NCI-H460 (cell line): ENCODE measurements at regions not wholly inside any gene's neighbourhood (a gene's known extent, or its start where the extent isn't known, plus 50 kb on each side); places are given as distances from the start of the nearest gene placed in this dataset.

Source experiments
- DNase-seq: peaks from one replicate; pipeline ENCODE4 v3.0.0-alpha.2; 2016; ENCODE audit warnings: low read depth; ENCODE audit errors: extremely low read depth

- no peak for DNase-seq
Measured at GRCh38 chr12:127881371-127882140, 385.4 kb upstream of the TMEM132C start.

DNA sequence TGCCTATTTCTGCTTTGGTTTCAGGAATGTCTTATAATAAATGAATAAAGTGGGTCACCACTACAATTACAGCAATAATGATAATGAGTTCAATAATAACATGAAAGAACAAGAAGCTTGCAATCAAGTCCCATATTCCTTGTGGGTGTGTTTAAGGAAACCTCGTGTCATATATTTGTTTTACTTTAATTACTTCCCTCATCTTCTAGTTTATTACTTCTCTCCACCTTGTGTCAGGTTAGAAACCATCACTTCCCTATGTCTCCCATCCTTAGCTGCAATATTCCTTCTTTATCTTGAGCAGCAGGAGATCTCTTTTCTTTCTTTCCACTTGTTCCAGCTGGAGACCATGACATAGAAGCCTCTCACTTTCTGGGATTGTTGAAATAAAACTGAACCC is 384.0 kb upstream of the TMEM132C start:
- DNase-seq: no peak

GRCh38 chr12:127885954-127886750 is 380.8 kb upstream of the TMEM132C start:
- no peak for DNase-seq

GRCh38 chr12:127886827-127887226 is 380.1 kb upstream of the TMEM132C start:
- DNase-seq: no peak

DNA sequence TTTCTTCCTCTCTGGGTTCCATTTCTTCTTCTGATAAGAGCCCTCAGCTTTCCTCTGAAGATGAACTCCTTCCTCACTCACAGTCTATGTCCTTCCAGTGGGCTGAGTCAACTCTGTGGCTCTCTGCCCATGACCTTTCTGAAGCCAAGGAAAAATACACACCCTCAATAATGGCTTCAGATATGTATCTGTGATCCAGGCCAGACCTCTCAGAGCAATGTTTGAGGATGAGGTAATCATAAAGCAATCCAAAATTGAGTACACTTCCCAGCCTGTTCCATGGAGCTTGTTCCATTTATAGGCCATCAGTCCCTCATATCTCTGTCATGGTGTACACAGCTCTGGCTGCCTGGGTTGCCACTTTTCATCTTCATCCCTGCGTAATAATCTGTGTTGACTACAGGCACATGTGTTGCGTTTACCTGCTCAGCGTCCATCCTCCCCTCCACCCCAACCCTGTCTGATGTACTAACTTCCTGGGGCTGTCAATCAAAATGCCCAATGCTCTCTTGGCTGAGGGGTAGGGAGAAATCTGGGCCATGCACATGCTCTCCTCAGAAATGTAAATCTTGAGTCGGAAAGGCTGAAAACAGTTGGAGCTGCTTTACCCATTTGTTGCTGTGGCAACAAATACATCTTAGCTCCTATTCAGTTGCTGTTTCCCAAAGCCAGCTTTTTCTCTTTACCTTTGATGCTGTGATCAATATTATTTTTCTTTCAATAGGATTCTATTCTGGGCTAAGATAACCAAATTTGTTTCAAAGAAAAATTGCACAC is 377.8 kb upstream of the TMEM132C start:
- no peak for DNase-seq

- no peak for DNase-seq
Measured at GRCh38 chr12:127893895-127894609, 372.9 kb upstream of the TMEM132C start.

DNA sequence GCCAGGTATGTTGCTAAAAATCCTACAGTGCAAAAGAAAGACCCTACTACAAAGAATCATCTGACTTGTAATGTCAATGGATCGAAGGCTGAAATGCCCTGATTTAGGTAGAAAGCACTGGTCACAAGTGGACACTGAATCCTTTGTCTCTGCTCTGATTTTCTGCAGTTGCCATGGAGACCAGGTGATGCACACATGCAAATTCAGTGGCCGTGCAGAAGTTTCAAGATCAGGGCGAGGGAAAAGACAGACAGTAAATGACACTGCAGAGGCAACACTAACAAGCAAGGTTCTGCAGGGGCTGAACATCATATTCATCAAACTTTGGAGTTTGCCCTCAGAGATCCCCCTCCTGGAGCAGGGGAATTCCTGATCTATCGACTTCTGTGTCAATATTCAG is 370.3 kb upstream of the TMEM132C start:
- DNase-seq: no peak

GRCh38 chr12:127898616-127899015 is 368.4 kb upstream of the TMEM132C start:
- DNase-seq: no peak

DNA sequence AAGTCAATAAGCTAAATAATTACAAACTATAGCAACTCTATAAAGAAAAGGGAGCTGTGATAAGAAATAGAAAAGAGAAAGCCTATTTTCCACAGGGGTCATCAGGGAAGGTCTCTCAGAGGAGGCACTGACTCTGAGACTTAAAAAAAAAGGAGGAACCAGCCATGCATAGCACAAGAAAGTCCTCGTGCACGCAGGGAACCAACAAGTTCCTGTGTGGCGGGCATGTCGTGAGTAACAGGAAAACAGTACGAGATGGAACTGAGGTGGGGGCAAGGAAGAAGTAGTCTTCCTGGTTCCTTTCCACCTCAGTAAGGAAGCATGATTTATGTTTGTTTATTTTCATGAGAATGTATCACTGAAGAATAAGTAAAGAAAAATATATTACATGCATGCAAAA is 367.0 kb upstream of the TMEM132C start:
- no peak for DNase-seq

DNA sequence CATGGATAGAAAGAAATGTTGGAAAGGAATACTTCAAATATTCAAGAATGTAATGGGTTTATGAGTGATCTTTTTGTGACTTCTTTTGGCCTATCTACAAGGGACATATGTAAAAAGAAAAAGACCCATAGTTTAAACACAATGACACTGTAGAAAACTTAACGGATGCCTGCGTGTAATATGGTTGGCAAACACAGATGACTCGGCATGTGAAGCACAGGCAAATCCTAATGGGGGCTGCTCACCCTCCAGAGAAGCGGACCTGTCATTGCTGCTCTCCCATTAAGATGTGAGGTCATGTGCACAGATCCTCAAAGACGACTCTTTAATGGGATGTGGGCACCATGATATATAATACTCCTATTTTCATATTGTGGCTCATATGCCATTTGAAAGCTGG is 366.6 kb upstream of the TMEM132C start:
- DNase-seq: no peak

GRCh38 chr12:127903146-127903545 is 363.8 kb upstream of the TMEM132C start:
- DNase-seq: no peak

DNA sequence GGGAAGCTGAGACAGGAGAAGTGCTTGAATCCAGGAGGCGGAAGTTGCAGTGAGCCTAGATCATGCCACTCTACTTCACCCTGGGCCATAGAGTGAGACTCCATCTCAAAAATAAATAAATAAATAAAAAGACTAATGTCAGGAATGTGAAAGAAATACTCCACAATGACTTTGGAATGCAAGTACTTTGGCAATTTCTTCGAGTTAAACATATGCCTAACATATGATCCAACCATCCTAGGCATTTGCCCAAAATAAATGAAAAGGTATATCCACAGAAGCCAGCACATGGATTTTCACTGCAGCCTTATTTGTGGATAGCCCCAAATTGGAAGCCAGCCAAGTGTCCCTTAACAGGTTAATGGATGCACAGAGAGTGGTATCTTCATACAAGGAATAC is 357.9 kb upstream of the TMEM132C start:
- no peak for DNase-seq

- DNase-seq: no peak
Measured at GRCh38 chr12:127911291-127911690, 355.7 kb upstream of the TMEM132C start.

DNA sequence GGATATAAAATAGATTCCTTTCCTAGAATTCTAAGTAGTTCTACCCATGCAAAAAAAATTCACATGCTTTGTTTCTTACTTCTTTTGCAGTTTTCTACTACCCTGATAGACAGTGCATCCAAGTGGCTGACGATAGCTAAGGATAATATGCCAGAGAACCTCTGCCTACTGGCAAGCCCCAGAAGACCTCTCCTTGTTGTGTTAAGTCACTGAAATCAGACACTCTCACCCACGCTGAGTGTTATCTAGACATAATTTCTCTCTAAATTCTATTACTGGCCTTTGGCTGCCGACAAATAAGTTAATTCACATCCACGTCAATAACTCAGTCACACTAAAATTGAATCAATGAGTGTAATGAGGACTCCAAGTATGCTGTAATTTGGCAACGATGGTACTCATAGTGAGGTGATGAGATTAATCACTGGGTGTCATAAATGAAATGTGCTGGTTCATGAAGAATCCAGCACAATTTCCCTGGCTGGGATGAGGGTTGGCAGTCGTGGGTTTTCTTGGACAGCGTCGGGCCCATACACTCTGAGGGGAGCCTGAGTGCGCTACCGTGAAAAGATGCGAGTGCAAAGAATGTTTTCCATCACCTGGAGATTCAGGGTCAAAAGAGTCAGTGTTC is 354.8 kb upstream of the TMEM132C start:
- no peak for DNase-seq

- DNase-seq: no peak
Measured at GRCh38 chr12:127923501-127923900, 343.5 kb upstream of the TMEM132C start.

DNA sequence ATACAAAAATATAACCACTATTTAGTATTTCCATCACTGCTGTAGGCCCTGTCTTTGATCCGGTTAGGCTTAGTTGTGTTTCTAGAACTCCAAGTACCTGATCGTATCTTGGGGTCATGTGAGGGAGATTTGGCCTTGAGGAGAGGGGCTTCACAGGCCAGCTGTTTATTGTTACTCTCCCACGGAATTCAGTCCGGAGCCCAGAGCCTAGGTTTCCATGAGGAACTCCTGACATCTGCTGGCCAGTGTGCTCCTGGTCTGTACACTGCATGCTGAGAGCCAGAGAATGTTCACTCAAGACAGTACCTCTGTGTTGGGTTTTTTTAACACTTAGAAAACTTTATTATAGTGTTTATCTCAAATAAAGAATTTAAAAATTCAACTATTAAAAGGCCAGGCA is 341.0 kb upstream of the TMEM132C start:
- DNase-seq: peak; percentile 17

DNA sequence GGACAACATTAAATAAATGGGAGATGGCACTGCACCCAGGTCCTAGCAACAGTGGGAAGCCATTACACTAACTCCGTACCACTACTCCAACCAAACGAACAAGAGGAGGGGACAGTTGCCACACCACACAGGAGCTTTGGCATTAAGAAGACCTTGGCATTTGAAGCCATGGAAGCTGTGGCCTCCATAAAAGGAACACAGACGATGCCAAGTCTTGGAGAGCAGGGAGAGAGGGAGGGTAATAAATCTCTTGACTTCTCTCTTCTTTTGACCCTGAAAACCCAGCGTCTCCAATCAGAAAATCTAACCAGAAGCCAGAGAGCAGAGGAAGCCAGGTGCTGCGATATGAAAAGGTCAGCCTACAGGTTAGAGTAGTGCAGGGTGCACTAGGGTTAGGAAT is 338.8 kb upstream of the TMEM132C start:
- no peak for DNase-seq

DNA sequence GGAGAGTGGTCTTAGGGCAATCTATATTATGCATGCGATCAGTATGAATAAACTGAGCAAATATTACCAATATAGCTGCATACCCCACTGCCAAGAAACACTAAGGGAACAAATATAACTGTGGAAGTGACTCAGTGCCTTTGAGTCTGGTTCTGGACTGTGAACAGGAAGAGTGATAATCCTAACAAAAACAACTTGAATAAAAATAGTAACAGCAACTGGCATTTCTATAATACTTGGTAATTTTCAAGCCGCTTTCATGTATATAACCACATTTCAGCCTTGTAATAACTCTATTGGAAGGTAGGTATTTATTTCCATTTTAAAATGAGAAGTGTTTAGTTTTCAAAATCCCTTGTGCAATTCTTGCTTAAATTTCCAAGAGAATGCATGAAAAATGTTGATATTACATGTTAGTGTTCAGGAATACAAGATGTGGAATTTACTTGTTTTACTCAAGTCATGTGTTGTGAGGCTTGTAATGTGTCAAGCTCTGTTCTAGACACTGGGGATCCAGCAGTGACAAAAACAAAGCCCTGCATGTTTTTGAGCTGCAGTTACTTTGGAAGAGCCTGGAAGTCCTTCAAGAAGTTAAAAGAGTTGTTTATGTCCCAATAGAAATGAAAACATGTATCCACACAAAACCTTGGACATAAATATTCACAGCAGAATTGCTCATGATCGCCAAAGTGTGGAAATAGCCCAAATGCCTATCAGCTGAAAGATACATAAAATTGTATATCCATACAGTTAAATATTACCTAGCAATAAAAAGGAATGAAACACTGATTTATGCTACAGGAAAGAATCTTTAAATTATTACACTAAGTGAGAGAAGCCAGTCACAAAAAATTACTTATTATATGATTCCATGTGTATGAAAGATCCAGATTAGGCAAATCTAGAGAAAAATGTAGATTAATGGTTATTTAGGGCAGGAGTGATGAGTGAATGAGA is 338.1 kb upstream of the TMEM132C start:
- DNase-seq: no peak

DNA sequence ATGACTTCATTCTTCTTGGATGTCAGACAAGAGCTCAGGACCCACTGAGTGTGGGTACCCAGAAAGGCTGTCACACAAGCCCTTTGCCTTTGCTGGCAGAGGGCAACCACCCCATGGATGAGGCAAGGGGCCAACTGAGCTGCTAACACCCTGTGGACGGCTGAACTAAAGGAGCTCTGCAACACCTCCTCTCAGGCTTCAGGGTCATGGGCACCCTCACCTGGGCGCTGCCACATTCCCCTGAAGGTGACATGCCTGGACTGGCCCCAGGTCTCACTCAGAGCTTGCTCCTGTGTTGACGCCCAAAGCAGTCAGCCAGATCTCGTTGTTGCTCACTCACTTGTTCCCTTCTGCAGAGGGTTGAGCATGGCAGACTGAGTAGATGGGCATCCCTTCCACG is 336.8 kb upstream of the TMEM132C start:
- no peak for DNase-seq
